GM12892 (cell line): ENCODE measurements at regions not wholly inside any gene's neighbourhood (a gene's known extent, or its start where the extent isn't known, plus 50 kb on each side); places are given as distances from the start of the nearest gene placed in this dataset.

Source experiments
- POLR2A ChIP-seq: IDR thresholded peaks from 2 replicates; pipeline ENCODE4 v1.6.1; 2011; ENCODE audit warnings: low read depth, low read length, control low read depth
- TAF1 ChIP-seq: IDR thresholded peaks from 2 replicates; pipeline ENCODE4 v1.6.1; 2011; ENCODE audit warnings: low read depth, mild to moderate bottlenecking, control low read depth, low read length, borderline replicate concordance

GRCh38 chr2:41970988-41971660 lies 76.7 kb upstream of the PKDCC start:
- no peak for TF ChIP-seq POLR2A
- no peak for TF ChIP-seq TAF1
